Left ventricle myocardium inferior (tissue), 1 donor: ENCODE measurements at regions not wholly inside any gene's neighbourhood (a gene's known extent, or its start where the extent isn't known, plus 50 kb on each side); places are given as distances from the start of the nearest gene placed in this dataset.
"Not testable (repeated sequence)": the region's sequence is repeated elsewhere in the genome, so short reads cannot be mapped to it uniquely, and the experiment has no call there.

ENCODE experiments used
- DNase-seq: peaks from one replicate; pipeline ENCODE4 v3.0.0-alpha.2; 2020
- H3K27ac ChIP-seq: fragments of 200-600 bp; replicated peaks from 2 replicates; pipeline ENCODE4 v1.8.0; 2021
- H3K27me3 ChIP-seq: fragments of 200-600 bp; 2 replicates; pipeline ENCODE4 v1.8.0; 2021; ENCODE audit warnings: low read depth
- H3K36me3 ChIP-seq: fragments of 200-600 bp; 2 replicates; pipeline ENCODE4 v1.8.0; 2021
- H3K4me1 ChIP-seq: fragments of 200-600 bp; 2 replicates; pipeline ENCODE4 v1.8.0; 2021
- H3K4me3 ChIP-seq: fragments of 200-600 bp; 2 replicates; pipeline ENCODE4 v1.8.0; 2021; ENCODE audit warnings: mild to moderate bottlenecking, moderate library complexity
- H3K9me3 ChIP-seq: fragments of 200-600 bp; replicated peaks from 2 replicates; pipeline ENCODE4 v1.8.0; 2021
- CTCF ChIP-seq: fragments of 200-600 bp; IDR thresholded peaks from 2 replicates; pipeline ENCODE4 v1.8.0; 2021; ENCODE audit warnings: antibody characterized with exemption, mild to moderate bottlenecking, borderline replicate concordance
- intact Hi-C: fragments of 100-400 bp; cut with micrococcal nuclease; formaldehyde crosslinking; loops from one replicate; pipeline ENCODE4 v1.11.0; 2022
- donor health status: DM: no; HTN: yes; CAD: no; lungs with severe emphysema.

DNA sequence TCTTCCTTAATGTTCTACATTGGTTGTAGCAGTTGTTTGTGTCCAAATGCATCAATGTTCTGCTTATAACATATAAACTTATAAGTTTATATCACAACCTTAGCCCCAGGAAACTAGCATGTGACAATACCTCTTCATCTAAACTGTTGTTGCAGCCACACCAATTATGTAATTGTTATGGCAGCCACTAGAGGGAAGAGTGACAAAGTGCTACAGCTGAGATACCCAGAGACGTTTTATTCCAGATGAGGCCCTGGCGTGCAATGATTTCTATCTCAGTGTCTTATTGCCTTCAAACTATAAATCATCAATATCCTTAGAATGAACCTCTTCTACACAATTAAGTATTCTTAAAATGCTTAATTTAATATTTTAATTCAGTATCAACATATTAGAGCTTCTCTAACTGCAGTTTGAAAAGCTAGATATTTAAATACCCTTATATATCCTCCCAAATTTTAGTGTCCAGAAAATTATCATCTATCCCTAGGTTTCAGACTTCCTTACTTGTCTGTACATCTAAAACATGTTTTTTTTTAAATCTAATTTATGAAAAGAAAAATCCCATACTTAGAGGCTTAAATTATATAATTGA, 171.6 kb downstream of the PCDH10 start:
- no peaks in the 10 kb centered on the region for H3K4me1 ChIP-seq
- no peak overlapping the region for H3K27ac ChIP-seq
- peak; percentile 45 for TF ChIP-seq CTCF
- H3K36me3 ChIP-seq = no peaks in the 10 kb centered on the region
- no peak for DNase-seq
- no peak overlapping the region for H3K4me3 ChIP-seq
- H3K9me3 ChIP-seq = no peaks in the 10 kb centered on the region
- intact Hi-C loops = no loop called here
- no peaks in the 10 kb centered on the region for H3K27me3 ChIP-seq

- H3K27me3 ChIP-seq = no peaks in the 10 kb centered on the region
- no peak for TF ChIP-seq CTCF
- no peak overlapping the region for H3K4me3 ChIP-seq
- intact Hi-C loops = no loop called here
- no peak overlapping the region for H3K27ac ChIP-seq
- H3K4me1 ChIP-seq = no peaks in the 10 kb centered on the region
- no peak for DNase-seq
- no peaks in the 10 kb centered on the region for H3K36me3 ChIP-seq
- H3K9me3 ChIP-seq = no peaks in the 10 kb centered on the region
Measured at GRCh38 chr4:133316909-133317308, 167.8 kb downstream of the PCDH10 start.

DNA sequence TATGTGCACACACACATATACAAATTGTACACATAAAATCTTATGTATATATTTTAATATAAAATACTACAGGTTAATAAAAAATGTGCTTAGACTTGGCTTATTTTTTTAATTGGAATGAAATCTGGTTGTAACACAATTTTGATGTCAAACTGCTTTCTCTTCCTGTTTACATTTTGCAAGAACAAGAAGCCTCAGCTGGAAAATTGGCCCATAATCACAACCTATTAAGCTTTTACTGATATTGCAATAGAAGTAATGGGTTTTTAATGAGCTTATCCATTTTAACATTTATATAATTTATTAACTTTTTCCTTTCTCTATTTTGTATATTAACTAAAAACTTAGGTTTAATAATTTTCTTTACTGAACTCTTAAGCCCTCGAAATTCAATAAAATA, 165.9 kb downstream of the PCDH10 start:
- Histone ChIP-seq H3K27me3 (no peaks in the 10 kb centered on the region), H3K27ac (no peak overlapping the region), H3K4me1 (no peaks in the 10 kb centered on the region), H3K4me3 (no peak overlapping the region), H3K36me3 (no peaks in the 10 kb centered on the region), H3K9me3 (no peaks in the 10 kb centered on the region)
- TF ChIP-seq CTCF = no peak
- intact Hi-C loops = no loop called here
- no peak for DNase-seq

- Histone ChIP-seq H3K9me3 (no peaks in the 10 kb centered on the region), H3K4me3 (no peak overlapping the region), H3K4me1 (no peaks in the 10 kb centered on the region), H3K27ac (no peak overlapping the region), H3K27me3 (no peaks in the 10 kb centered on the region), H3K36me3 (no peaks in the 10 kb centered on the region)
- no peak for TF ChIP-seq CTCF
- DNase-seq = no peak
- intact Hi-C loops = no loop called here
Measured at GRCh38 chr4:133287396-133287795, 138.3 kb downstream of the PCDH10 start.

GRCh38 chr4:133278591-133278990, 129.5 kb downstream of the PCDH10 start:
- Histone ChIP-seq H3K36me3 (no peaks in the 10 kb centered on the region), H3K4me1 (no peaks in the 10 kb centered on the region), H3K4me3 (no peak overlapping the region), H3K27ac (no peak overlapping the region), H3K9me3 (peaks cover 17% of the 10 kb centered on the region), H3K27me3 (no peaks in the 10 kb centered on the region)
- DNase-seq = no peak
- no peak for TF ChIP-seq CTCF
- intact Hi-C loops = no loop called here

DNA sequence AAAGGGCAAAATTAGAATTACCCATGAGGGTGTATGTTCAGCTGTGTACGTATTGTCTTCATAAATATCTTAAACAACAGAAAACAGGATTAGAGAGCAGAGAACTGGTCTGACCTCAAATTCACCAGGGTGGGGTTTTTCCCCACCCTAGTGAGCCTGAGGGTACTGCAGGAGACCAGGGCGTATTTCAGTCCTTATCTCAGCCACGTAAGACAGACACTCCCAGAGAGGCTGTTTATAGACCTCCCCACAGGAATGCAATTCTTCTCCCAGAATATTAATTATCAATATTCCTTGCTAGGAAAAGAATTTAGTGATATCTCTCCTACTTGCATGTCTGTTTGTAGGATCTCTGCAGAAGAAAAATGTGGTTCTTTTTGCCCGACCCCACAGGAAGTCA, 128.8 kb downstream of the PCDH10 start:
- H3K36me3 ChIP-seq, H3K27me3 ChIP-seq, H3K4me3 ChIP-seq, H3K4me1 ChIP-seq, H3K27ac ChIP-seq, intact Hi-C loops, DNase-seq: not testable (repeated sequence)
- peaks cover 17% of the 10 kb centered on the region for H3K9me3 ChIP-seq
